GM19239 (cell line): ENCODE measurements at regions not wholly inside any gene's neighbourhood (a gene's known extent, or its start where the extent isn't known, plus 50 kb on each side); places are given as distances from the start of the nearest gene placed in this dataset.

Source experiments
- DNase-seq: peaks from one replicate; pipeline ENCODE4 v3.0.0; 2011; ENCODE audit warnings: low spot score; ENCODE audit not compliant: insufficient read length
- FAIRE-seq: peaks from 2 replicates; lab custom pipeline; 2011; peaks lifted over from hg19 to GRCh38; lab: Jason Lieb, UNC

- DNase-seq (no peak), FAIRE-seq (no peak)
Measured at GRCh38 chr14:84202486-84202885, 1327.5 kb upstream of the FLRT2 start.

DNA sequence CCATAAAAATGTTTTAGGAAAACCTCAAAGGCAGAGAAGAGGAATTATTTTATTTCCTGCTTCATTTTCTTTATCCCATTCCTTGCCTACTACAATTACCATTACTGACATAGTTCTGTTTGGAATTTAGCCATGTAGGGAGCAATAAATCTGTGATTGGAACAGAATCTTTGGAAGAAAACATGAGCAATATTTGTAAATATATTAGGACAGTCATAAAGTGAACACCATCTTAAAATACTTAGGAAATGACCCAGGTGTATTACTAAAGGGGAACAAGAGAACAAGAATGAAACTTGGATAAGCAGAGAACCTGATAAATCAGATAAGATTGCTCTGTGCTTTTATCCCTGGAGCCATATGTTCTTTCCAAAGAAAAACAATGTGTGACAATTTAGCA is 1326.0 kb upstream of the FLRT2 start:
- FAIRE-seq (no peak), DNase-seq (no peak)

- no peak for FAIRE-seq
- DNase-seq = no peak
Measured at GRCh38 chr14:84208451-84208850, 1321.5 kb upstream of the FLRT2 start.

DNA sequence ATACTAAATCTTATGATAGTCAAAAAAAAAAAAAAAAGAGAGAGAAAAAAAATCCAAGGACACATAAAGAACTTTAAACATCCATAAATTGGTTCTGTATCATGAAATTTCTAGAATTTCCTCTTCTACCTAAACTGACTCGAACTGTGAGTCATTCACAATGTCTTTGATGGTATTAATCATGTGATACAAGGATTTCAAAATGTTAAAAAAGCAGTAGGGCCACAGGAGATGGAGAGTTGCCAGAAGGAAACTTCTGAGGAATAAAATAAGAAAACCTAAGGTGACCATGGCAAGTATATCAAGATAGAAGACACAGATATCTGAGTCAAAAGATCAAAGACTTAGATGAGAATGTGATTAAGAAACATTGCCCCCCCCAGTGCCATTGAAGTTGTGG is 1320.9 kb upstream of the FLRT2 start:
- no peak for DNase-seq
- no peak for FAIRE-seq

DNA sequence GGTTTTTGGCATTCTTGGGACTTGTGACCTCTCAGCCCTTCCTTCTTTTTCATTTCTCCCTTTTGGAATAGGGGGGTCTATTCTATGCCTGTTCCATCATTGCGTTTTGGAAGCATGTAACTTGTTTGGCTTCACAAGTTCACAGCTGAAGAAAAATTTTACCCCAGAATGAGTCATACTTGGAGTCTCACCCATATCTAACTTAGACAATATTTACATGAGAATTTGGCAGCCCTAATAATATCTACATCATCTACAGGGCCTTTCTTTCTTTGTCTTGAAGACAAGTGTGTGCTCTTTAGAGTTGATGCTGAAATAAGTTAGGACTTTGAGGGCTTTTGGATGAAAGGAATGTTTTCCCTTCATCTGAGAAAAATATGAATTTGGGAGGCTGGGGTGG is 1312.9 kb upstream of the FLRT2 start:
- no peak for FAIRE-seq
- DNase-seq = no peak

DNA sequence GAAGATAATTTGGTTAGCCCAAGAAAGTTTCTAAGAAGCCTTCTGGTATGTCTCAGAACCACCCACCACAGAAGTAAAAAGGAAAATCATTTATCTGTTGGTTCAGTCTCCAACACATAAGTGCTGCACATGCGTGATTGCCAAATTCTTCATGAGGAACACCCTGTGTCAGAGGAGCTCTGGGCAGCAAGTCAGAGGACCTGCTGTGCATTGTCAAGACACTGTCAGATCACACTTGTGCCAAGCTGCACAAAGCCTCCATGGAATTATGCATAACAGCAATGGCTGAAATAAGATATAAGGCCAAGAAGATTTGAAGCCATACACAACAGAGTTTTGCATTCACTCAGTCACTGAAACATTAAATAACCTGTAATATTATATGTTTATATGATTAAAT is 1304.7 kb upstream of the FLRT2 start:
- DNase-seq (no peak), FAIRE-seq (no peak)

DNA sequence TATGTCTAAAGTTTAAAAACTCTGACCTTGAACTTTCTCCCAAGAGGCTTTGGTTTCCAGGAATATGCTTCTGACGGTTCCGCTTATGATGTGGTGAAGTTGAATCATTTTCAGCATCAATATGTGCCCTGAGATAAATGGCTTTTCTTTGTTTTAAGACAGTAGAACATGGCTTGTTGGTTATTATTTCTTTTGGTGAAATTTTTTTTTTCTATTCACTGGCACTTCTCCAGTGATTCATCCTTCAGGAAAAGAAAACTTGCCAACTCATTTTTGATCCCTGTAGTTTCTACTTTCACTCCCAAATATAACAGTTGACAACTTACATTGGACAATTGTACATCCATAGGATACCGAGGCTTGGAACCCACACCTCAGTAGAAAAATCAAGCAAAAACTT is 1301.2 kb upstream of the FLRT2 start:
- DNase-seq = no peak
- no peak for FAIRE-seq

DNA sequence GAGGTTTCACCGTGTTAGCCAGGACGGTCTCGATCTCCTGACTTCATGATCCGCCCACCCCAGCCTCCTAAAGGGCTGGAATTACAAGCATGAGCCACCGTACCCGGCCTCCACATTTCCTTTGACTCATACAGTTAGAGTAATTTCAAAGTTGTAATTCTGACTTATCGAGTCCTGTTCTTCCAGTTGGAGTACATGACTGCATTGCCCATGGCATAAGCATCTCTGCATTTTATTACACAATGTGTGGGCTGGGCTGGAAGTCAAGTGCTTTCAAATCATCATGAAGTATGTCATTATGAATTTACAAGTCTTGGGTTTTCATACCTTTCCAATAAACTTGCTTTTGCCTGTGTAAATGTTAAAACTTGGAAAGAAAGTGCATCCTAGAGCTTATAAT is 1295.7 kb upstream of the FLRT2 start:
- FAIRE-seq = no peak
- DNase-seq = no peak

- no peak for FAIRE-seq
- no peak for DNase-seq
Measured at GRCh38 chr14:84236290-84236689, 1293.7 kb upstream of the FLRT2 start.

- FAIRE-seq (no peak), DNase-seq (no peak)
Measured at GRCh38 chr14:84237881-84238280, 1292.1 kb upstream of the FLRT2 start.

DNA sequence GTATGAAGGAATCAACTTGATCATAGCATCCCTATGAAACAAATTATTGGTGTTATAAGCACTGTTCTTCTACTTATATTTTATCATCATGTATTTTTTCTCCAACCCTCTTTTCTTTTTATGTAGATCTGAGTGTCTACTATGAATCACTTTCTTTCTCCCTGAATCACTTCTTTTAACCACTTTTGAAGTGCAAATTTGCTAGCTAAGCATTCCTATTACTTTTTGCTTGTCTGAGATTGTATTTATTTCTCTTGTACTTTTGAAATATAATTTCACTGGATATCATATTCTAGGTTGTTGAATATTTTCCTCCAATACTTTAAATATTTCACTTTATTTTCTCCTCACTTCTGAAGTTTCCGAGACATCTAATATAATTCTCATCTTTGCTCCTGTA is 1282.3 kb upstream of the FLRT2 start:
- DNase-seq (no peak), FAIRE-seq (no peak)

DNA sequence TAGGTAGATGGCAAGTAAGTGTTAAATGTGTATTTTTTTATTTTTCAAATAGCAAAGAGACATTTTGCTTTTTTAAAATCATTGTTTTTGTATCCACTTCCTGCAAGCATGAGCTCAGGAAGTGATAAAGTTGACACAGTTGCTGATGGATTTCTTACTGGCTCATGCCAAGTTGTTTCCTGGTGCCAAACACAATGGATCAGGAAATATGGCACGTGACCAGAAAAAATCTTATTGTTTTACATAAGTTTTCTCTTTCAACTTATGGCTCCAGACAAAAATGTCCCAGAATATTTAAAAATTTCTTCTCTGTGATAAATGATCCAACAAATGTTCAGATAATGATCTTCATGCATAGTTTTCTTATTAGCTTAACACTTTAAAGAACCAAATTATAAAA is 1279.1 kb upstream of the FLRT2 start:
- FAIRE-seq = no peak
- no peak for DNase-seq

DNA sequence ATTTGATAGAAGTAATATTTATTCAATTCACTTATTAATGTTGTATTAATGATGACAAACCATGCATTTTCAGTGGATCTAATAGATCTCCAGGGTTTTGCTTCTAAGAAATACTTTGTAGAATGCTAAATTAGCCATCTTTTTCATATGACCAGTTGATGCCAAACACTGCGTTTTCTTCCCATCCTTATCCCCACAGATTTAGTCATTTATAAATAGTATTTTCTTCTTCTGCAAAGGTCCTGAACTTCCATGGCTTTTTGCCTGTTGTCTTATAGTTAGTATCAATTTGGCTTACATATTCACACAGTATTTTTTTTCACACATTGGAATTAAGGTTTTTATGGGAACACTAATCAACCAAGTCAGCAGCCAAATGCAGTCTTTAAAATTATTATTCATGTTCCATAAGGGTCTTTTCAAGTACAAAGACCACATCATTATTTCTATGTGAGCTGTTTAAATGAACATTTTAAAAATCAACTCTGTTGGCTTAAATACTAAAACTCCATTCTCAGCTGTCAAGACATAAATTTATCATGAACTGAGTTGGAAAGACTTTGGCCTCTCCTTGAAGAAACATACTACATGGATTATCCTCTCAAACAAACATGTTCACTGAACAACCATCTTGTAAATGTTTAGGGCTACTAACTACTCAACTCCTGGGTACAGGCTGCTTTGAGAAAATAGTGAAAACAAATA is 1278.4 kb upstream of the FLRT2 start:
- FAIRE-seq = no peak
- DNase-seq = no peak

DNA sequence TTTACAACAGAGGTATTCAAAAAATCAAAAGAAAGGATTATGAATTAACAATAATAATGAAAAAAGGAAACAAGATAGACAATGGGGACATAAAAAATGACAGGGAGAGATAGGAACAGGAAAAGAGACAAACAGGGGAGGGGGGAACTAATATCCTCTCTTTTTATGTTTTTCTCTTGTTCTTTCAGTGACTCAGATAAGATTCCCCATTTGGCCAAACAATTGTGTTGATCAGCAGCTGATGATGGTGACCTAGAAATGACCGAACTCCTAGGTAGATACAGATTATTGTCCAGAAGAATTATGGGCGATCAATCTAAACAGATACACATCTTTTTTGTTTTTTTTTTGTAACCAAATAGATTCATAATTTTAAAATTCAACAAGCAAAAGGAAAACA is 1277.2 kb upstream of the FLRT2 start:
- FAIRE-seq = no peak
- DNase-seq = no peak

DNA sequence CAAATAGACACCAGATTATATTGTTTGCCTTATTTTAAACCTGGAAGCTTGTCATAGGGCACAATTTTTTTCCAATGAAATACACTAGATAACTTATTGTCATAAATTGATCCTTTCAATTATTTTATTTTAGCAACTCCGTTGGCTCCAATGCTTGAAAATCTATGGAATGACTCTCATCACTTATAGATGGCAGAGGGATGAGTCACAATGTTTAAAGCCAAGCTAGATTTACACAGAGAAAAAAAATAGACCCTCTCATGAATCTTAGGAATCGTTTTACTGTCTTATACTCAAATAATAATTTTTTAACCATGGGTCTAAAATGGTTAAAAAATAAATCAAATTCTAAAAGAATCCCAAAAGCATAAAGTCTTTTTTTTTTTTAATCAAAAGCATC is 1276.6 kb upstream of the FLRT2 start:
- no peak for DNase-seq
- no peak for FAIRE-seq

GRCh38 chr14:84254290-84254689 is 1275.7 kb upstream of the FLRT2 start:
- no peak for FAIRE-seq
- DNase-seq = no peak

- DNase-seq = no peak
- no peak for FAIRE-seq
Measured at GRCh38 chr14:84262932-84263331, 1267.0 kb upstream of the FLRT2 start.

GRCh38 chr14:84272290-84272721 is 1257.6 kb upstream of the FLRT2 start:
- FAIRE-seq (no peak), DNase-seq (no peak)

GRCh38 chr14:84273181-84273580 is 1256.8 kb upstream of the FLRT2 start:
- DNase-seq = no peak
- no peak for FAIRE-seq

DNA sequence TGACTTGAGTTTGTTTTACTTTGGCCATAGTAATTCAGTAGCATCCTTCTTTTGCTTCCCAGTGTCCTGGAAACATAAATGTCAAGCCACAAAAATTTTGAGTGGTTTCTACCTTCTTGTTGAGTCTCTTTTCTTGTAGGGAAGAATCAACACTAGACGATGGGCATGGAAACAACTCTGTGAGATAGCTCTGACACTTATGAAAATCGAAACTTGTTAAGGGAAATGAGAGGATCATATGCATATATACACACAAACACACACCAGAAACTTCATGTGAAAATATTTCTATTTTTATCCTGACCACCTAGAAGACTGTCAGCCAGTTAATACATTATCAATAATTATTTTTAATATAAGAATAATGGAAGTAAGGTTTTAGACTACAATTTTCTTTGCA is 1247.3 kb upstream of the FLRT2 start:
- FAIRE-seq (no peak), DNase-seq (no peak)

GRCh38 chr14:84288781-84289180 is 1241.2 kb upstream of the FLRT2 start:
- DNase-seq (no peak), FAIRE-seq (no peak)

DNA sequence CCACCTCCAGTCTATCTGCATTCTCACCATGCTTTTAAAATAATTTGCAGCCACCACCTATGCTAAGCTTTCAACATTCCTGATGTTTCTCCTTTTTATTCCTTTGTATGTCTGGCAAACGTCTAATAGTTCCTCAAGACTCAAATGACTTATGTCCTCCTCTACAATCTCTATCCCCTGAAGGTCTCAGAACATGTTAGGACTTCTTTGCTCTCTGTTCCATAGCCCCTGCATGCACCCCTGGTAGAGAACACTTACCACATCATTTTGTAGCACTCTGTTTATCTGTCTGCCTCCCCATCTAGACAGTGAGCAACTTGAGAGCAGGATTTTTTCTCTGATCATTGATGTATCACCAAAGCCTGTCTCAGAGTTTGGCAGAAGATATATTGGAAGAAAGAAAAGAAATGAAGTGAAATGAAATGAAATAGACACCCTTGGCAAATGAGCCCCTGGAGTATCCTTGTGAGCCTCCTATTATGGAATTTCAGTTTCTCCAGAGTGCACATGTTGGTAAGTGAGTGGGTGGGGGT is 1231.2 kb upstream of the FLRT2 start:
- DNase-seq = no peak
- FAIRE-seq = no peak
